K562 (cell line): ENCODE measurements at regions not wholly inside any gene's neighbourhood (a gene's known extent, or its start where the extent isn't known, plus 50 kb on each side); places are given as distances from the start of the nearest gene placed in this dataset.

ENCODE experiments used
- ATAC-seq: fragments of 200-7000 bp; cut with Tn5 transposase; 3 replicates; pipeline ENCODE4 v1.9.1; 2020; ENCODE audit warnings: moderate library complexity
- BruUV-seq: library from RNA; stranded (reverse); fragments of 400-500 nt; replicated peaks from 2 replicates; lab custom pipeline; 2021; lab: Mats Ljungman, UMichigan
- CTCF ChIA-PET: fragments of 300-600 bp; formaldehyde crosslinking; extraction: SDS; loops from one replicate; lab custom pipeline; 2021; ENCODE audit warnings: low intra/inter-chr PET ratio; lab: Yijun Ruan, JAX
- POLR2A ChIA-PET: fragments of 300-600, 350-650 bp; sonication (Branson Sonifier 250); formaldehyde crosslinking; extraction: SDS; loops from one replicate; lab custom pipeline; 2021; ENCODE audit warnings: antibody characterized with exemption, inconsistent platforms; lab: Yijun Ruan, JAX
- DNase-seq, 4 experiments: peaks; one replicate each; pipeline versions ENCODE4 v3.0.0 to v3.0.0-alpha.2; 2011 to 2018; ENCODE audit warnings: low spot score in 3 of 4, mixed read lengths in 3 of 4; ENCODE audit errors: extremely low read depth in 1 of 4
- FAIRE-seq: peaks from 2 replicates; lab custom pipeline; 2011; peaks lifted over from hg19 to GRCh38; lab: Jason Lieb, UNC
- H2AFZ ChIP-seq: 2 replicates; pipeline ENCODE4 v1.6.0; 2011; ENCODE audit warnings: low read depth, low read length, control low read depth, inconsistent platforms
- H3K27ac ChIP-seq: fragments of 200-600 bp; 3 replicates; pipeline ENCODE4 v1.8.0; 2011; ENCODE audit warnings: low read depth, mild to moderate bottlenecking, control low read depth, inconsistent platforms, low read length, moderate library complexity, mixed read lengths; ENCODE audit errors: extremely low read depth
- H3K27me3 ChIP-seq, 2 experiments: fragments of 300-600 bp in 1 of 2; 2 replicates in 1 of 2; 3 replicates in 1 of 2; pipeline versions ENCODE4 v1.6.0 to v1.8.0; 2011; ENCODE audit warnings: inconsistent platforms in 2 of 2, low read length in 2 of 2, mild to moderate bottlenecking in 1 of 2, mixed read lengths in 1 of 2, moderate library complexity in 1 of 2; ENCODE audit not compliant: control insufficient read depth in 2 of 2, insufficient read depth in 2 of 2
- H3K36me3 ChIP-seq: fragments of 300-600 bp; 3 replicates; pipeline ENCODE4 v1.8.0; 2011; ENCODE audit warnings: mild to moderate bottlenecking, low read length, inconsistent platforms; ENCODE audit not compliant: control insufficient read depth, insufficient read depth
- H3K4me1 ChIP-seq, 2 experiments: fragments of 200-600 bp in 1 of 2; replicated peaks in 1 of 2; 2 replicates in 1 of 2; 3 replicates in 1 of 2; pipeline versions ENCODE4 v1.5.1 to v1.8.0; 2011; ENCODE audit warnings: inconsistent platforms in 2 of 2, low read length in 2 of 2, mild to moderate bottlenecking in 1 of 2, mixed read lengths in 1 of 2, moderate library complexity in 1 of 2; ENCODE audit not compliant: control insufficient read depth in 2 of 2, insufficient read depth in 2 of 2
- H3K4me2 ChIP-seq: 2 replicates; pipeline ENCODE4 v1.6.1; 2011; ENCODE audit warnings: low read length, control low read depth, inconsistent platforms, mixed read lengths; ENCODE audit not compliant: insufficient read depth
- H3K4me3 ChIP-seq: fragments of 200-600 bp; sonication (generic), shearing (Covaris generic); 2 replicates; pipeline ENCODE4 v1.5.1; 2016; ENCODE audit warnings: control low read depth, inconsistent platforms
- H3K79me2 ChIP-seq: fragments of 200-600 bp; 3 replicates; pipeline ENCODE4 v1.8.0; 2011; ENCODE audit warnings: low read length, inconsistent platforms; ENCODE audit not compliant: control insufficient read depth, insufficient read depth
- H3K9ac ChIP-seq, 2 experiments: 2 replicates each; pipeline versions ENCODE4 v1.6.0 to v1.6.1; 2011; ENCODE audit warnings: low read depth in 2 of 2, low read length in 2 of 2, control low read depth in 1 of 2, inconsistent platforms in 1 of 2, mild to moderate bottlenecking in 1 of 2, mixed read lengths in 1 of 2; ENCODE audit not compliant: insufficient read depth in 1 of 2
- H3K9me1 ChIP-seq: one replicate; pipeline ENCODE4 v1.6.0; 2011; ENCODE audit warnings: inconsistent platforms, mild to moderate bottlenecking, low read length, moderate library complexity; ENCODE audit not compliant: control insufficient read depth, insufficient read depth
- H3K9me3 ChIP-seq: replicated peaks from 2 replicates; pipeline ENCODE4 v1.5.1; 2011; ENCODE audit warnings: low read depth, low read length, inconsistent platforms; ENCODE audit not compliant: control insufficient read depth, insufficient read depth
- H4K20me1 ChIP-seq: replicated peaks from 2 replicates; pipeline ENCODE4 v1.6.1; 2011; ENCODE audit warnings: low read length, inconsistent platforms, mixed read lengths; ENCODE audit not compliant: control insufficient read depth, insufficient read depth
- EZH2 ChIP-seq: IDR thresholded peaks from 2 replicates; pipeline ENCODE4 v1.6.1; 2012; ENCODE audit warnings: low read depth, mild to moderate bottlenecking, inconsistent platforms, low read length, borderline replicate concordance
- FOXK2 ChIP-seq, 2 experiments: fragments of 450-650 bp; IDR thresholded peaks in 1 of 2; conservative IDR thresholded peaks in 1 of 2; 2 replicates each; pipeline ENCODE4 v1.6.1; 2016; ENCODE audit warnings: low read depth in 2 of 2, mild to moderate bottlenecking in 1 of 2
- NR2F6 ChIP-seq: fragments of 450-650 bp; formaldehyde crosslinking; IDR thresholded peaks from 2 replicates; pipeline ENCODE4 v1.4.0; 2020; ENCODE audit warnings: mild to moderate bottlenecking
- SRSF3 ChIP-seq: fragments of 200-400 bp; formaldehyde crosslinking; IDR thresholded peaks from 2 replicates; pipeline ENCODE4 v1.6.1; 2016; ENCODE audit warnings: mild to moderate bottlenecking, low read length, moderate library complexity; ENCODE audit not compliant: insufficient read depth
- ZSCAN29 ChIP-seq: fragments of 450-650 bp; IDR thresholded peaks from 2 replicates; pipeline ENCODE4 v1.6.1; 2017
- whole genome bisulfite sequencing: fragments of 100-300 bp; shearing (Covaris generic); methylation state at CpG from one replicate; pipeline ENCODE4 v1.1.6; 2016; ENCODE audit warnings: low coverage, mixed read lengths; ENCODE audit not compliant: insufficient coverage; ENCODE audit errors: missing lambda C conversion rate; 5-methylcytosine and 5-hydroxymethylcytosine counted together
- in situ Hi-C: fragments of 300-500 bp; cut with MboI; formaldehyde crosslinking; loops from 4 replicates; pipeline ENCODE4 v1.15.0; 2018; ENCODE audit warnings: inconsistent platforms, mixed read lengths
- intact Hi-C: fragments of 100-400 bp; cut with micrococcal nuclease; formaldehyde crosslinking; loops from 2 replicates; pipeline ENCODE4 v1.14.2; 2022
- TF ChIP-seq, protein P1 (sequence below): fragments of 250-450 bp; sonication (Bioruptor Pico); IDR thresholded peaks from 2 replicates; pipeline ENCODE4 v1.4.0; 2020; ENCODE audit warnings: mild to moderate bottlenecking, moderate library complexity
- TF ChIP-seq, protein P2 (sequence below): fragments of 200-600 bp; sonication (generic); IDR thresholded peaks from one replicate; pipeline ENCODE4 v1.6.1; 2012; ENCODE audit warnings: mild to moderate bottlenecking, low read depth, low read length, inconsistent platforms

DNA sequence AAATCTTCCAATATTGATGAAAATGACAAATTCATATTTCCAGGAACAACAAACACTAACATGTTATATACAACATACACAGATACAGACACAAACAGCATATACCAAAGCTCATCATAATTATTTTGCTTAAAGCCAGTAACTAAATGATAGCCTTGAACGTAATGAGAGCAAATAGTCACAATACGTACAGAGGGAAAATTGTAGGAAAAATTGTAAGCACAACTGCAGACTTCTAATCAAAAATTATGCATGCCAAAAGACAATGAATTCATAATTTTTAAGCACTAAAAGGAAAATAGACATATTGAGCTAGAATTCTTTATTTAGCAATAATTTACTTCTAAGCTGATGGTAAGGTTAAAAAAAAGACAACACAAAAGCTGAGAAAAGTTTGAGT is 1466.9 kb upstream of the CELF2 start:
- no TSS peak for BruUV-seq
- Histone ChIP-seq H3K9me1 (no peaks in the 10 kb centered on the region), H3K4me3 (no peak overlapping the region), H3K4me2 (no peak overlapping the region), H3K4me1 (no peaks in the 10 kb centered on the region), H3K9me3 (no peaks in the 10 kb centered on the region; the same call in 1 of the 2 replicates), H3K9ac (no peak overlapping the region), H3K27ac (no peak overlapping the region), H3K36me3 (no peaks in the 10 kb centered on the region), H3K27me3 (no peaks in the 10 kb centered on the region), H4K20me1 (no peaks in the 10 kb centered on the region), H2AFZ (no peak overlapping the region), H3K79me2 (no peaks in the 10 kb centered on the region)
- WGBS = 0% methylated on average over 2 of the region's 2 CpGs
- ChIA-PET POLR2A (no interaction called here), CTCF (no interaction called here)
- ATAC-seq = no peak
- intact Hi-C loops (no loop called here), in situ Hi-C loops (no loop called here)
- no peak for FAIRE-seq
- no peak for DNase-seq
- TF ChIP-seq NR2F6 (CRISPR knock-in tag) = no peak
- TF ChIP-seq FOXK2 (conservative IDR thresholded peaks at IDR 0.05 in 1 of 2, IDR thresholded peaks at IDR 0.05 in 1 of 2; ENCODE audit: low read depth in 2 of 2) = no peak
- TF ChIP-seq EZH2 = no peak
- TF ChIP-seq, protein P1, sequence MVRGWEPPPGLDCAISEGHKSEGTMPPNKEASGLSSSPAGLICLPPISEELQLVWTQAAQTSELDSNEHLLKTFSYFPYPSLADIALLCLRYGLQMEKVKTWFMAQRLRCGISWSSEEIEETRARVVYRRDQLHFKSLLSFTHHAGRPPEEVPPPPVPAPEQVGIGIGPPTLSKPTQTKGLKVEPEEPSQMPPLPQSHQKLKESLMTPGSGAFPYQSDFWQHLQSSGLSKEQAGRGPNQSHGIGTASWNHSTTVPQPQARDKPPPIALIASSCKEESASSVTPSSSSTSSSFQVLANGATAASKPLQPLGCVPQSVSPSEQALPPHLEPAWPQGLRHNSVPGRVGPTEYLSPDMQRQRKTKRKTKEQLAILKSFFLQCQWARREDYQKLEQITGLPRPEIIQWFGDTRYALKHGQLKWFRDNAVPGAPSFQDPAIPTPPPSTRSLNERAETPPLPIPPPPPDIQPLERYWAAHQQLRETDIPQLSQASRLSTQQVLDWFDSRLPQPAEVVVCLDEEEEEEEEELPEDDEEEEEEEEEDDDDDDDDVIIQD (CRISPR knock-in tag) = no peak
- TF ChIP-seq, protein P2, sequence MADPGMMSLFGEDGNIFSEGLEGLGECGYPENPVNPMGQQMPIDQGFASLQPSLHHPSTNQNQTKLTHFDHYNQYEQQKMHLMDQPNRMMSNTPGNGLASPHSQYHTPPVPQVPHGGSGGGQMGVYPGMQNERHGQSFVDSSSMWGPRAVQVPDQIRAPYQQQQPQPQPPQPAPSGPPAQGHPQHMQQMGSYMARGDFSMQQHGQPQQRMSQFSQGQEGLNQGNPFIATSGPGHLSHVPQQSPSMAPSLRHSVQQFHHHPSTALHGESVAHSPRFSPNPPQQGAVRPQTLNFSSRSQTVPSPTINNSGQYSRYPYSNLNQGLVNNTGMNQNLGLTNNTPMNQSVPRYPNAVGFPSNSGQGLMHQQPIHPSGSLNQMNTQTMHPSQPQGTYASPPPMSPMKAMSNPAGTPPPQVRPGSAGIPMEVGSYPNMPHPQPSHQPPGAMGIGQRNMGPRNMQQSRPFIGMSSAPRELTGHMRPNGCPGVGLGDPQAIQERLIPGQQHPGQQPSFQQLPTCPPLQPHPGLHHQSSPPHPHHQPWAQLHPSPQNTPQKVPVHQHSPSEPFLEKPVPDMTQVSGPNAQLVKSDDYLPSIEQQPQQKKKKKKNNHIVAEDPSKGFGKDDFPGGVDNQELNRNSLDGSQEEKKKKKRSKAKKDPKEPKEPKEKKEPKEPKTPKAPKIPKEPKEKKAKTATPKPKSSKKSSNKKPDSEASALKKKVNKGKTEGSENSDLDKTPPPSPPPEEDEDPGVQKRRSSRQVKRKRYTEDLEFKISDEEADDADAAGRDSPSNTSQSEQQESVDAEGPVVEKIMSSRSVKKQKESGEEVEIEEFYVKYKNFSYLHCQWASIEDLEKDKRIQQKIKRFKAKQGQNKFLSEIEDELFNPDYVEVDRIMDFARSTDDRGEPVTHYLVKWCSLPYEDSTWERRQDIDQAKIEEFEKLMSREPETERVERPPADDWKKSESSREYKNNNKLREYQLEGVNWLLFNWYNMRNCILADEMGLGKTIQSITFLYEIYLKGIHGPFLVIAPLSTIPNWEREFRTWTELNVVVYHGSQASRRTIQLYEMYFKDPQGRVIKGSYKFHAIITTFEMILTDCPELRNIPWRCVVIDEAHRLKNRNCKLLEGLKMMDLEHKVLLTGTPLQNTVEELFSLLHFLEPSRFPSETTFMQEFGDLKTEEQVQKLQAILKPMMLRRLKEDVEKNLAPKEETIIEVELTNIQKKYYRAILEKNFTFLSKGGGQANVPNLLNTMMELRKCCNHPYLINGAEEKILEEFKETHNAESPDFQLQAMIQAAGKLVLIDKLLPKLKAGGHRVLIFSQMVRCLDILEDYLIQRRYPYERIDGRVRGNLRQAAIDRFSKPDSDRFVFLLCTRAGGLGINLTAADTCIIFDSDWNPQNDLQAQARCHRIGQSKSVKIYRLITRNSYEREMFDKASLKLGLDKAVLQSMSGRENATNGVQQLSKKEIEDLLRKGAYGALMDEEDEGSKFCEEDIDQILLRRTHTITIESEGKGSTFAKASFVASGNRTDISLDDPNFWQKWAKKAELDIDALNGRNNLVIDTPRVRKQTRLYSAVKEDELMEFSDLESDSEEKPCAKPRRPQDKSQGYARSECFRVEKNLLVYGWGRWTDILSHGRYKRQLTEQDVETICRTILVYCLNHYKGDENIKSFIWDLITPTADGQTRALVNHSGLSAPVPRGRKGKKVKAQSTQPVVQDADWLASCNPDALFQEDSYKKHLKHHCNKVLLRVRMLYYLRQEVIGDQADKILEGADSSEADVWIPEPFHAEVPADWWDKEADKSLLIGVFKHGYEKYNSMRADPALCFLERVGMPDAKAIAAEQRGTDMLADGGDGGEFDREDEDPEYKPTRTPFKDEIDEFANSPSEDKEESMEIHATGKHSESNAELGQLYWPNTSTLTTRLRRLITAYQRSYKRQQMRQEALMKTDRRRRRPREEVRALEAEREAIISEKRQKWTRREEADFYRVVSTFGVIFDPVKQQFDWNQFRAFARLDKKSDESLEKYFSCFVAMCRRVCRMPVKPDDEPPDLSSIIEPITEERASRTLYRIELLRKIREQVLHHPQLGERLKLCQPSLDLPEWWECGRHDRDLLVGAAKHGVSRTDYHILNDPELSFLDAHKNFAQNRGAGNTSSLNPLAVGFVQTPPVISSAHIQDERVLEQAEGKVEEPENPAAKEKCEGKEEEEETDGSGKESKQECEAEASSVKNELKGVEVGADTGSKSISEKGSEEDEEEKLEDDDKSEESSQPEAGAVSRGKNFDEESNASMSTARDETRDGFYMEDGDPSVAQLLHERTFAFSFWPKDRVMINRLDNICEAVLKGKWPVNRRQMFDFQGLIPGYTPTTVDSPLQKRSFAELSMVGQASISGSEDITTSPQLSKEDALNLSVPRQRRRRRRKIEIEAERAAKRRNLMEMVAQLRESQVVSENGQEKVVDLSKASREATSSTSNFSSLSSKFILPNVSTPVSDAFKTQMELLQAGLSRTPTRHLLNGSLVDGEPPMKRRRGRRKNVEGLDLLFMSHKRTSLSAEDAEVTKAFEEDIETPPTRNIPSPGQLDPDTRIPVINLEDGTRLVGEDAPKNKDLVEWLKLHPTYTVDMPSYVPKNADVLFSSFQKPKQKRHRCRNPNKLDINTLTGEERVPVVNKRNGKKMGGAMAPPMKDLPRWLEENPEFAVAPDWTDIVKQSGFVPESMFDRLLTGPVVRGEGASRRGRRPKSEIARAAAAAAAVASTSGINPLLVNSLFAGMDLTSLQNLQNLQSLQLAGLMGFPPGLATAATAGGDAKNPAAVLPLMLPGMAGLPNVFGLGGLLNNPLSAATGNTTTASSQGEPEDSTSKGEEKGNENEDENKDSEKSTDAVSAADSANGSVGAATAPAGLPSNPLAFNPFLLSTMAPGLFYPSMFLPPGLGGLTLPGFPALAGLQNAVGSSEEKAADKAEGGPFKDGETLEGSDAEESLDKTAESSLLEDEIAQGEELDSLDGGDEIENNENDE = no peak
- no peak for TF ChIP-seq ZSCAN29
- no peak for TF ChIP-seq SRSF3
